ENCODE measurements at regions not wholly inside any gene's neighbourhood (a gene's known extent, or its start where the extent isn't known, plus 50 kb on each side); places are given as distances from the start of the nearest gene placed in this dataset.

GRCh38 chr5:52598968-52599367, 188.7 kb upstream of the ITGA1 start:
- TF ChIP-seq CTCF (IDR thresholded peaks at IDR 0.05) (no peak), POLR2A (IDR thresholded peaks at IDR 0.05) (no peak), EP300 (IDR thresholded peaks at IDR 0.05) (no peak)
